PC-9 (cell line): ENCODE measurements at regions not wholly inside any gene's neighbourhood (a gene's known extent, or its start where the extent isn't known, plus 50 kb on each side); places are given as distances from the start of the nearest gene placed in this dataset.

Experiments used
- BruUV-seq: library from RNA; stranded (reverse); fragments of 400-500 nt; replicated peaks from 2 replicates; lab custom pipeline; 2021; lab: Mats Ljungman, UMichigan
- CTCF ChIA-PET: fragments of 300-600 bp; sonication (Branson Sonifier 250); formaldehyde crosslinking; loops from one replicate; lab custom pipeline; 2022; ENCODE audit warnings: antibody characterized with exemption; lab: Charles Lee
- POLR2A ChIA-PET: fragments of 300-600 bp; sonication (Branson Sonifier 250); formaldehyde crosslinking; loops from one replicate; lab custom pipeline; 2022; ENCODE audit warnings: antibody characterized with exemption; ENCODE audit not compliant: unreplicated experiment; lab: Charles Lee
- DNase-seq, 2 experiments: peaks; one replicate each; pipeline versions ENCODE4 v3.0.0 to v3.0.0-alpha.2; 2015 to 2022; ENCODE audit warnings: mixed read lengths in 1 of 2
- H2AFZ ChIP-seq: fragments of 200-600 bp; sonication (generic); 2 replicates; pipeline ENCODE4 v1.8.1; 2017; ENCODE audit warnings: antibody characterized with exemption
- H3F3A ChIP-seq: fragments of 200-600 bp; sonication (generic); 2 replicates; pipeline ENCODE4 v1.8.1; 2017; ENCODE audit warnings: antibody characterized with exemption, mild to moderate bottlenecking, low read depth; ENCODE audit not compliant: insufficient read depth
- H3K27ac ChIP-seq: fragments of 200-600 bp; sonication (generic); 2 replicates; pipeline ENCODE4 v1.6.1; 2016; ENCODE audit warnings: mixed run types
- H3K27me3 ChIP-seq: fragments of 200-600 bp; sonication (generic); 2 replicates; pipeline ENCODE4 v1.6.1; 2016; ENCODE audit warnings: low read depth, mixed run types; ENCODE audit not compliant: insufficient read depth
- H3K36me3 ChIP-seq: fragments of 200-600 bp; sonication (generic); 2 replicates; pipeline ENCODE4 v1.6.1; 2016; ENCODE audit warnings: low read depth, mixed run types
- H3K4me1 ChIP-seq: fragments of 200-600 bp; sonication (generic); replicated peaks from 2 replicates; pipeline ENCODE4 v1.6.1; 2016; ENCODE audit warnings: mixed run types; ENCODE audit not compliant: insufficient read depth
- H3K4me2 ChIP-seq: fragments of 200-600 bp; sonication (generic); 2 replicates; pipeline ENCODE4 v1.6.1; 2017; ENCODE audit warnings: mixed run types
- H3K4me3 ChIP-seq: fragments of 200-600 bp; sonication (generic); 2 replicates; pipeline ENCODE4 v1.6.1; 2016; ENCODE audit warnings: mixed run types
- H3K79me2 ChIP-seq: fragments of 200-600 bp; sonication (generic); 2 replicates; pipeline ENCODE4 v1.6.1; 2017; ENCODE audit warnings: low read depth, mixed run types
- H3K9me2 ChIP-seq: fragments of 200-600 bp; sonication (generic); 2 replicates; pipeline ENCODE4 v1.8.1; 2017; ENCODE audit warnings: mild to moderate bottlenecking; ENCODE audit not compliant: insufficient read depth
- H3K9me3 ChIP-seq: fragments of 200-600 bp; sonication (generic); 2 replicates; pipeline ENCODE4 v1.8.1; 2016; ENCODE audit warnings: low read depth; ENCODE audit not compliant: insufficient read depth
- H4K20me1 ChIP-seq: fragments of 200-600 bp; sonication (generic); 2 replicates; pipeline ENCODE4 v1.8.1; 2017; ENCODE audit not compliant: insufficient read depth
- CTCF ChIP-seq: fragments of 200-600 bp; sonication (generic); conservative IDR thresholded peaks from 2 replicates; pipeline ENCODE4 v1.6.1; 2017; ENCODE audit warnings: mixed run types, antibody characterized with exemption, mild to moderate bottlenecking, moderate library complexity
- EZH2 ChIP-seq: fragments of 200-600 bp; sonication (generic); IDR thresholded peaks from 2 replicates; pipeline ENCODE4 v1.8.0; 2017; ENCODE audit warnings: antibody characterized with exemption, low read depth
- intact Hi-C: fragments of 100-400 bp; cut with micrococcal nuclease; formaldehyde crosslinking; loops from one replicate; pipeline ENCODE4 v1.10.0; 2022; ENCODE audit not compliant: unreplicated experiment

GRCh38 chr10:33388382-33388781, 53.9 kb upstream of the NRP1 start:
- no peak for TF ChIP-seq EZH2
- no peak for TF ChIP-seq CTCF
- BruUV-seq, result no TSS peak

GRCh38 chr10:33387720-33388119, 53.3 kb upstream of the NRP1 start:
- DNase-seq, result no peak
- Histone ChIP-seq H3K9me3 (no peaks in the 10 kb centered on the region), H3K4me1 (no peaks in the 10 kb centered on the region), H3K79me2 (no peaks in the 10 kb centered on the region), H3K27me3 (no peaks in the 10 kb centered on the region), H3K4me3 (no peak overlapping the region), H3K9me2 (no peaks in the 10 kb centered on the region), H3K4me2 (no peak overlapping the region), H3K27ac (no peak overlapping the region), H3F3A (no peaks in the 10 kb centered on the region), H3K36me3 (no peaks in the 10 kb centered on the region), H2AFZ (no peak overlapping the region), H4K20me1 (no peaks in the 10 kb centered on the region)
- intact Hi-C loops, result no loop called here
- BruUV-seq, result no TSS peak
- TF ChIP-seq EZH2 (no peak), CTCF (no peak)
- POLR2A ChIA-PET, result no interaction called here
- CTCF ChIA-PET, result no interaction called here

More at GRCh38 chr10:33388382-33388781, 53.9 kb upstream of the NRP1 start:
- Histone ChIP-seq H3K4me3 (no peak overlapping the region), H3K27ac (no peak overlapping the region), H2AFZ (no peak overlapping the region), H3F3A (no peaks in the 10 kb centered on the region), H3K27me3 (no peaks in the 10 kb centered on the region), H3K9me3 (no peaks in the 10 kb centered on the region), H3K79me2 (no peaks in the 10 kb centered on the region), H3K4me2 (no peak overlapping the region), H3K9me2 (no peaks in the 10 kb centered on the region), H4K20me1 (no peaks in the 10 kb centered on the region), H3K4me1 (no peaks in the 10 kb centered on the region), H3K36me3 (no peaks in the 10 kb centered on the region)
- ChIA-PET POLR2A (no interaction called here), CTCF (no interaction called here)
- intact Hi-C loops, result no loop called here
- DNase-seq, result no peak

DNA sequence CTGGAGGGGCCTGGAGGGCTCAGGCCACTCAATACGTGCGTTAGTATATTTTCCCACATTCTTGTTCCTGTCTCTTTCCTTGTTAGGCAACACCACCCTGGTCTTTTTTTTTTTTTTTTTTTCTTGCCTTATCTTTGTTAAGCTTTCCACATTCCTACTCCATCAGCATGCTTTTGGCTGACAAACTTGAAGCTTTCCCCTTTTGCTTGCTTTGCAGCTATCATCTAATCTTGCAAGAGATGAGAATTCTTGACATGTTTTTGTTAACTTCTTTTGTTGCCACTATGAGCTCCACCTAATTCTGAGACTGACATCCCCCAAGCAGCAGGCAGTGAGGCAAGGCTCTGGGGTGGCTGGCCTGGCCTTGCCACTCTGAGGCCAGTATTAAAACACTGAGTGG, 52.5 kb upstream of the NRP1 start:
- H3K36me3 ChIP-seq, result no peaks in the 10 kb centered on the region
- H3K4me1 ChIP-seq, result no peaks in the 10 kb centered on the region
- POLR2A ChIA-PET, result interaction anchor here (0.6 kb wide), 1 partner anchor 1293 kb away, joined by 3 read pairs; no protein-coding TSS in a partner anchor

More for the DNA sequence above, 52.5 kb upstream of the NRP1 start:
- Histone ChIP-seq H4K20me1 (no peaks in the 10 kb centered on the region), H3K79me2 (no peaks in the 10 kb centered on the region), H3K9me2 (no peaks in the 10 kb centered on the region), H3F3A (no peaks in the 10 kb centered on the region), H3K9me3 (no peaks in the 10 kb centered on the region), H2AFZ (no peak overlapping the region), H3K4me3 (no peak overlapping the region), H3K4me2 (no peak overlapping the region), H3K27me3 (no peaks in the 10 kb centered on the region), H3K27ac (no peak overlapping the region)
- CTCF ChIA-PET, result interaction anchor here (0.6 kb wide), 1 partner anchor 1607 kb away, joined by 6 read pairs; no protein-coding TSS in a partner anchor
- intact Hi-C loops, result no loop called here
- TF ChIP-seq CTCF (no peak), EZH2 (no peak)
- DNase-seq, result no peak
- BruUV-seq, result no TSS peak
